ENCODE measurements at regions not wholly inside any gene's neighbourhood (a gene's known extent, or its start where the extent isn't known, plus 50 kb on each side); places are given as distances from the start of the nearest gene placed in this dataset.

- DNase-seq (ENCODE audit: extremely low spot score, unreplicated experiment), result no peak
- no peak for TF ChIP-seq CTCF (conservative IDR thresholded peaks at IDR 0.05)
- H3K4me3 Mint-ChIP-seq, result no peak overlapping the region
- peaks cover 39% of the 10 kb centered on the region for H3K4me1 Mint-ChIP-seq (ENCODE audit: unreplicated experiment)
- H3K27me3 Mint-ChIP-seq, result no peaks in the 10 kb centered on the region
- peaks cover 5% of the 10 kb centered on the region for H3K9me3 Mint-ChIP-seq
- H3K27ac Mint-ChIP-seq, result no peak overlapping the region
- peaks cover 3% of the 10 kb centered on the region for H3K36me3 Mint-ChIP-seq
Observed at GRCh38 chr6:104603108-104603745, 256.5 kb downstream of the HACE1 start.

DNA sequence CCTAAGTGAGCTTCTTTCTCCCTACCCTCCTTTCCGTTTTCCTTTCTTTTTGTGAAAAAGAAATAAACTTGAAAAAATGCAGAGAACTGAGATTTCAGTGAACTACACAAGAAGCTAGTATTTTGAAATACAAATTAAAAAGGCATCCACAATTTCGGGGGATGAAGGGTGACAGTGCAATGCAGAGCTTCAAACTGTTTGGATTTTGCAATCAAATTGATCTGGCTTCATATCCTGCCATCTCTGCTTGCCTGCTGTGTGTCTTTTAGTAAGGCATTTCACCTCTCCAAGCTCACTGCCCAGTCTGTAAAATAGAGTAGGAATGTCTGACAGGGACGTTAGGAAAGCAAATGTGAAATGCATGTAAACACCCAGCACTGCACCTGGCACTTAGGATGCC, 258.0 kb downstream of the HACE1 start:
- Mint-ChIP-seq H3K9me3 (peaks cover 5% of the 10 kb centered on the region), H3K27ac (no peak overlapping the region), H3K27me3 (no peaks in the 10 kb centered on the region), H3K4me1 (ENCODE audit: unreplicated experiment) (peaks cover 51% of the 10 kb centered on the region), H3K4me3 (no peak overlapping the region), H3K36me3 (peaks cover 3% of the 10 kb centered on the region)
- no peak for TF ChIP-seq CTCF (conservative IDR thresholded peaks at IDR 0.05)
- DNase-seq (ENCODE audit: extremely low spot score, unreplicated experiment), result no peak

GRCh38 chr6:104601131-104601651, 258.5 kb downstream of the HACE1 start:
- Mint-ChIP-seq H3K27me3 (peaks cover 3% of the 10 kb centered on the region), H3K4me1 (ENCODE audit: unreplicated experiment) (peaks cover 51% of the 10 kb centered on the region), H3K36me3 (peaks cover 3% of the 10 kb centered on the region), H3K9me3 (peaks cover 5% of the 10 kb centered on the region), H3K4me3 (no peak overlapping the region), H3K27ac (no peak overlapping the region)
- DNase-seq (ENCODE audit: extremely low spot score, unreplicated experiment), result no peak
- TF ChIP-seq CTCF (conservative IDR thresholded peaks at IDR 0.05), result no peak

GRCh38 chr6:104600639-104600931, 259.1 kb downstream of the HACE1 start:
- Mint-ChIP-seq H3K27ac (no peak overlapping the region), H3K4me3 (no peak overlapping the region), H3K27me3 (peaks cover 3% of the 10 kb centered on the region), H3K36me3 (peaks cover 3% of the 10 kb centered on the region), H3K9me3 (peaks cover 5% of the 10 kb centered on the region), H3K4me1 (ENCODE audit: unreplicated experiment) (peaks cover 51% of the 10 kb centered on the region)
- no peak for DNase-seq (ENCODE audit: extremely low spot score, unreplicated experiment)
- TF ChIP-seq CTCF (conservative IDR thresholded peaks at IDR 0.05), result no peak

GRCh38 chr6:104599821-104600638, 259.7 kb downstream of the HACE1 start:
- peaks cover 4% of the 10 kb centered on the region for H3K9me3 Mint-ChIP-seq

More at GRCh38 chr6:104599821-104600638, 259.7 kb downstream of the HACE1 start:
- Mint-ChIP-seq H3K4me3 (no peak overlapping the region), H3K27me3 (peaks cover 3% of the 10 kb centered on the region), H3K27ac (no peak overlapping the region), H3K36me3 (peaks cover 3% of the 10 kb centered on the region), H3K4me1 (ENCODE audit: unreplicated experiment) (peaks cover 51% of the 10 kb centered on the region)
- TF ChIP-seq CTCF (conservative IDR thresholded peaks at IDR 0.05), result no peak
- DNase-seq (ENCODE audit: extremely low spot score, unreplicated experiment), result no peak

All from type B pancreatic cell (in vitro differentiated cells).